NCI-H1105 treated with DMSO at 0.1 percent for 48 hours (cell line): ENCODE measurements at regions not wholly inside any gene's neighbourhood (a gene's known extent, or its start where the extent isn't known, plus 50 kb on each side); places are given as distances from the start of the nearest gene placed in this dataset.
"Not testable (repeated sequence)": the region's sequence is repeated elsewhere in the genome, so short reads cannot be mapped to it uniquely, and the experiment has no call there.

Experiments
- DNase-seq: peaks from one replicate; lab custom pipeline; 2025; lab: John Stamatoyannopoulos, UW

GRCh38 chr22:48428631-48429371 lies 1398.9 kb downstream of the BRD1 start:
- DNase-seq, result no peak

- DNase-seq, result no peak
These were observed 1399.9 kb downstream of the BRD1 start for GRCh38 chr22:48427731-48428211.

GRCh38 chr22:48426466-48427380 lies 1401.0 kb downstream of the BRD1 start:
- DNase-seq, result no peak

GRCh38 chr22:48425641-48426040 lies 1402.0 kb downstream of the BRD1 start:
- no peak for DNase-seq

GRCh38 chr22:48425091-48425506 lies 1402.6 kb downstream of the BRD1 start:
- DNase-seq, result no peak

GRCh38 chr22:48424661-48425060 lies 1403.0 kb downstream of the BRD1 start:
- DNase-seq, result no peak

- DNase-seq, result no peak
These were observed 1403.5 kb downstream of the BRD1 start for GRCh38 chr22:48424201-48424627.

- DNase-seq, result no peak
These were observed 1404.2 kb downstream of the BRD1 start for GRCh38 chr22:48423481-48423911.

- DNase-seq, result no peak
These were observed 1404.7 kb downstream of the BRD1 start for GRCh38 chr22:48422900-48423480.

- DNase-seq, result no peak
These were observed 1408.8 kb downstream of the BRD1 start for GRCh38 chr22:48418831-48419230.

GRCh38 chr22:48417225-48418070 lies 1410.2 kb downstream of the BRD1 start:
- no peak for DNase-seq

GRCh38 chr22:48416396-48417224 lies 1411.1 kb downstream of the BRD1 start:
- no peak for DNase-seq

- no peak for DNase-seq
These were observed 1412.2 kb downstream of the BRD1 start for GRCh38 chr22:48415520-48415919.

GRCh38 chr22:48414651-48415050 lies 1413.0 kb downstream of the BRD1 start:
- DNase-seq, result no peak

- not testable (repeated sequence) for DNase-seq
These were observed 1414.7 kb downstream of the BRD1 start for GRCh38 chr22:48412931-48413330.

GRCh38 chr22:48410536-48410935 lies 1417.1 kb downstream of the BRD1 start:
- DNase-seq, result no peak

GRCh38 chr22:48407256-48407955 lies 1420.3 kb downstream of the BRD1 start:
- DNase-seq, result no peak

- DNase-seq, result no peak
These were observed 1421.5 kb downstream of the BRD1 start for GRCh38 chr22:48406161-48406560.

- no peak for DNase-seq
These were observed 1421.9 kb downstream of the BRD1 start for GRCh38 chr22:48405741-48406140.
